Epithelial cell of esophagus (primary cell): ENCODE measurements at regions not wholly inside any gene's neighbourhood (a gene's known extent, or its start where the extent isn't known, plus 50 kb on each side); places are given as distances from the start of the nearest gene placed in this dataset.

Experiments used
- DNase-seq: peaks from one replicate; pipeline ENCODE4 v3.0.0; 2010; ENCODE audit warnings: low read depth
- H3K4me3 ChIP-seq: 2 replicates; pipeline ENCODE4 v1.5.1; 2011; ENCODE audit warnings: mild to moderate bottlenecking, low read length, control low read depth
- TF ChIP-seq, protein P1 (sequence below): IDR thresholded peaks from 2 replicates; pipeline ENCODE4 v1.5.1; 2011; ENCODE audit warnings: low read depth, mild to moderate bottlenecking, low read length, control low read depth, inconsistent platforms; ENCODE audit not compliant: insufficient read depth; ENCODE audit errors: missing control alignments

- DNase-seq: no peak
- H3K4me3 ChIP-seq: no peak overlapping the region
- TF ChIP-seq, protein P1, sequence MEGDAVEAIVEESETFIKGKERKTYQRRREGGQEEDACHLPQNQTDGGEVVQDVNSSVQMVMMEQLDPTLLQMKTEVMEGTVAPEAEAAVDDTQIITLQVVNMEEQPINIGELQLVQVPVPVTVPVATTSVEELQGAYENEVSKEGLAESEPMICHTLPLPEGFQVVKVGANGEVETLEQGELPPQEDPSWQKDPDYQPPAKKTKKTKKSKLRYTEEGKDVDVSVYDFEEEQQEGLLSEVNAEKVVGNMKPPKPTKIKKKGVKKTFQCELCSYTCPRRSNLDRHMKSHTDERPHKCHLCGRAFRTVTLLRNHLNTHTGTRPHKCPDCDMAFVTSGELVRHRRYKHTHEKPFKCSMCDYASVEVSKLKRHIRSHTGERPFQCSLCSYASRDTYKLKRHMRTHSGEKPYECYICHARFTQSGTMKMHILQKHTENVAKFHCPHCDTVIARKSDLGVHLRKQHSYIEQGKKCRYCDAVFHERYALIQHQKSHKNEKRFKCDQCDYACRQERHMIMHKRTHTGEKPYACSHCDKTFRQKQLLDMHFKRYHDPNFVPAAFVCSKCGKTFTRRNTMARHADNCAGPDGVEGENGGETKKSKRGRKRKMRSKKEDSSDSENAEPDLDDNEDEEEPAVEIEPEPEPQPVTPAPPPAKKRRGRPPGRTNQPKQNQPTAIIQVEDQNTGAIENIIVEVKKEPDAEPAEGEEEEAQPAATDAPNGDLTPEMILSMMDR: no peak
Observed at GRCh38 chr5:174272671-174273070, 227.2 kb downstream of the NSG2 start.

GRCh38 chr5:174273325-174273724, 227.8 kb downstream of the NSG2 start:
- H3K4me3 ChIP-seq: no peak overlapping the region
- no peak for DNase-seq
- TF ChIP-seq, protein P1: no peak

- TF ChIP-seq, protein P1: no peak
- H3K4me3 ChIP-seq: no peak overlapping the region
- no peak for DNase-seq
Observed at GRCh38 chr5:174275959-174276358, 230.5 kb downstream of the NSG2 start.

- no peak for DNase-seq
- TF ChIP-seq, protein P1: no peak
- no peak overlapping the region for H3K4me3 ChIP-seq
Observed at GRCh38 chr5:174281089-174281760, 235.7 kb downstream of the NSG2 start.

DNA sequence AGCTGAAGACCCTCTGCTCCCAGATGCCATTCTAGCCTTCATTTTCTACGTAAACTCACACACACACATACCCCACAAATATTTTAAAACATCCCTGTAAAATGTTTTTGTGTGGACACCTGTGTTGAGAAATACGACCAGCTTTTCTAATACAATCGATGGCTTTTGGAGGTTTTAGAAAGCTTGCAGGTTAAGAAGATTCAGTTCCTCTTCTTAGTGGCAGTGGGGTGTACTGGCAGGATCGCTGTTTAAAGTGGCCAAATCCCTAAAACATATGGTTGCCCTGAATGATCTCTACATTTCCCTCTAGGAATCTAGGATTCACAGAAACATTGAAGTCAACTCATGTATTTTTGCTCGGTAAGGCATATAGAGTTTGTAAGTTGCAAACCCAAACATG, 236.3 kb downstream of the NSG2 start:
- TF ChIP-seq, protein P1: no peak
- DNase-seq: no peak
- no peak overlapping the region for H3K4me3 ChIP-seq

GRCh38 chr5:174282391-174282790, 236.9 kb downstream of the NSG2 start:
- TF ChIP-seq, protein P1: no peak
- no peak overlapping the region for H3K4me3 ChIP-seq
- DNase-seq: no peak
